ENCODE measurements at regions not wholly inside any gene's neighbourhood (a gene's known extent, or its start where the extent isn't known, plus 50 kb on each side); places are given as distances from the start of the nearest gene placed in this dataset.

DNA sequence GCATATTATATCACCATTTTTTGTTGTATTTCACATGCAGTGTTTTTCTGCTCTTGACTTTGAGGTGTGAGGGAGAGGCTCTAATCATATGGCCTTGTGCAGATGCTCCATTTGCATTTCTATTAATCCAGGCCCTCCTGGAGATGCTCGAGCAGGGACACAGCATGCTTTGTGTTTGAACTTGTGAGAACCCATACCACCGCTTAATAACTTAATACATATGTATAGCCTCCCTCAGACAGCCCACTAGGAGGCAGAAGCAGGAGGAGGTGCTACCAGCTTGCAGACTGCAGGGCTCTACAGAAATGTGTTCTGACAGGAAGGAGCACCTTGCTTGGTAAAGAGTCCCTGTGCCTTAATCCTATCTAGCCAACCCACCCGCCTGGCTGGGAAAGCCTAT lies 155.2 kb downstream of the BARHL2 start:
- no peak for DNase-seq
- intact Hi-C loops (cut with DNase I): no loop called here

DNA sequence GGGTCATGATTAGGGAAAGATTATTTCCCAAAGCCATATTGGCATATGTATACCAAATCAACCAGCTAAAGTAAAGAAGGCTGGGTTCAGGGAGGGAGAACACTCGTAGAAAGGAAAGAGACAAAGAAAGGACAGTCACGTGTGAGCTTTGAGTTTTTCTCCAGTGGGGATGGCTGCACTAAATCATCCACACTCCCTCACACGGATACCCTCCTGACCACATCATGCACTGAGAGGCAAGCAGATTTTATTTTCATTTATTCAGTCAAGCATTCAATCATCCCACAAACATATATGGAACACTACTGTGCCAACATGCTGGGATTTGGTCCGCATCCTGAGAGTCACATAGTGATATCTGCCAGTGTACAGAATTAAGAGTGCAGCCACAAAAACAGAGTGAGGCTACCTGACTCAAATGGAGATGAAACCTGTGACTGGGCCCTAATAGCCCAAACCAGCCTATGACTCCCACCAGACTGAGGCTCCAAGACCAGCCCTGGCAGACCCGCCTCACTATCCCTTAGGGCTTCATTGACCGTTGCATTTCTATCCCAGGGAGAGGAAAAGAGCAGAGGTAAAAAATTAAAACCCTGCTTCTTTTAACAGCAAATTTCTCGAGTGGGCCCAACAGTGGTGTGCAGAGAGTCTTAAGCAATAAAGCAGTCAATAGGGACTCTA lies 155.9 kb downstream of the BARHL2 start:
- no peak for DNase-seq
- intact Hi-C loops (cut with DNase I): no loop called here

DNA sequence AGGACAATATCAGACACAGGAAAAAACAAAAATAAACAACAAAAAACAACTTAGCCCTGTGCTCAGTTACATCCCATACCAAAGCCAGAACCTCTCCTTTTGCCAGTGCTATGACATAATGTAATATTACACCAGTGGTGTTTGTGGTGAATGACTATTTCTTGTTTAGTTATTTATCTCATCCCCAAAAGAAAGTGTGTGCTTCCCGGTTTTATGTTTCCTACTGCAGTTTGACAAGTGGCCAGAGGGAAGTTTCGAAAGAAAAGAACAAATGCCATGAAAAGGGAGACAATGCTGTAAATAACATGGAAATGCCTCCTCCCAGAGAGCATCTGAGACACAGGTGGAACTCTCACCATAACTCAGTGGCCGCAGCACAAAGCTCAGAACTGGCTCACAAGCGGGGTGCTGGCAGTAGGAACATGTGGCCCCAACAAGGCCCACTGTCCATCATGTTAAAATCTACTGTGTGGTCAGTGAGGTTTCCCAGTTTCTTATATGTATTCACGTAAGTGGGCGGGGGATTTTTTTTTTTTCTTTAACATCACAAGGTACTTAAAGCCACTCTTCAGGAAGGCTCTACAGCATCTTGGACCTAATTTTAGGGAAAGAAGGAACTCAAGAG lies 158.2 kb downstream of the BARHL2 start:
- intact Hi-C loops (cut with DNase I): no loop called here
- DNase-seq: no peak

DNA sequence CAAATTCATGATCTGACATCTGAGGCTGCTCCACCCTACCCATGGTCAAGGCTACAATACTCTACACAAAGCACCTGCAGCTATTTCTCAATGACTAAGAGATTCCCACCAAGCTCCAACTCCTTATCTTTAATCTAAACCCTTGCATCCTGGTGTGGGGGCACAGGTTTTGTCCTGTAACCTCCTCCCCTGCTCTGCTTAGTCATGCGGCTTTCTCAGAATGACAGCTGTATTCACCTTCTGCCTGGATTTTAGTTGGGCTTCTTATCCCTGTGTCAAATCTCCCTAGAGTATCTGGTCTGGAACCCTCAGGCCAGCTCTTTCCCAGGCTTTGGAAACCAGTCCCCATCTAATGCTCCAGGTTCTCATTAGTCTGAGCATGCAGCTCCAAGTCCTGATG lies 159.0 kb downstream of the BARHL2 start:
- DNase-seq: no peak

DNA sequence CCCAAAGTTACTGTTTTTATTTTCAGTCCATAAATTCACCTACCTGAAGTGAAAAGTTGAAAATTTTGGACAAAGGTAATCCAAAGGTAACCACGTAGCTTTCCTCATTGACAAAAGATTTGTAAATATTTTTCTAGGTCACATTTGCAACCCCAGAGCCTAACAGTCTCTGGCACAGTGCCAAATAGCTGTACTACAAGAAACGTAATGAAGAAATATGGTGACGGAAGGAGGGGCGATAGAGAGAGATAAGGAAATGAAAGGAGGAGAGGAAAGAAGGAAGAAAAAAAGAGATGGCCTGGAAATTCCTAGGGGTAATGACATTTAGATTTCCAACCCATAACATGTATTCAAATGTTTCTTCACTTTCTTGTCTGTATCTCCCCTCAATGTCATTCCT lies 159.4 kb downstream of the BARHL2 start:
- intact Hi-C loops (cut with DNase I): no loop called here
- no peak for DNase-seq

More for the DNA sequence above, 159.0 kb downstream of the BARHL2 start:
- intact Hi-C loops (cut with DNase I): no loop called here

DNA sequence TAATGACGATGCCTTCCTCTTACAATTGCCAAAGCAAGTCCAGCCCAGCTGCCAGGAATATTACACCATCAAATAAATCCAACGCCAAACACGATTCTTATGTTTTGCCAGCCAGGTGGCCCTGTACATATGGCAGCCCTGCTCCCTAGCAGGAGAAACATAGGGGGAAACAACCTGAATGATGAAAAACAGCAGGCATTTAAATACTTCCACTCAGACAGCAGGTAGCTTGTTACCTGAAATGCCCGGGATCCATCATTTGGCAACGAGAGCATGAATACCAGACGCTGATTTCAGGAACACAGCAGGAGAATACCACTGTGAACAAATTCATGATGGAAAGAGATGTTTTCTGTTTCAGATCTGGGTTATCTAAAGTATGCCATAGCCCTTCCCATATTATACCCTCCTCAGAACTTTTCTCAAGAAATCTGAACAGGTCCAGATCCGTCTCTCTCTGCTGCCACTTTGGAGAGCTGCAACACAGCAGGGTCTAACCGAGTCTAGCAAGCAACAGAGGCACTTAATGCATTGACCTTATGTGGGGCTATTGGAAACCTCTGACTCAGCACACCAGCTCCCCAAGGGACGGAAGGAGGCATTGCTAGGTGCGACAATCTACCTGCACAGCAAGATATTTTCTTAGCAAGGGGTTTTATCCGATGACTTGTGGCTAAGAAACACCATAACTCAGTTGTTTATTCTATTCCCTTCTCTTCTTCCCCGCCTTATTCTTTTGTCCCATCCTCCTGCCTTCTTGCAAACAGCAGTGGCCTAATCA lies 166.3 kb downstream of the BARHL2 start:
- intact Hi-C loops (cut with DNase I): no loop called here
- no peak for DNase-seq

DNA sequence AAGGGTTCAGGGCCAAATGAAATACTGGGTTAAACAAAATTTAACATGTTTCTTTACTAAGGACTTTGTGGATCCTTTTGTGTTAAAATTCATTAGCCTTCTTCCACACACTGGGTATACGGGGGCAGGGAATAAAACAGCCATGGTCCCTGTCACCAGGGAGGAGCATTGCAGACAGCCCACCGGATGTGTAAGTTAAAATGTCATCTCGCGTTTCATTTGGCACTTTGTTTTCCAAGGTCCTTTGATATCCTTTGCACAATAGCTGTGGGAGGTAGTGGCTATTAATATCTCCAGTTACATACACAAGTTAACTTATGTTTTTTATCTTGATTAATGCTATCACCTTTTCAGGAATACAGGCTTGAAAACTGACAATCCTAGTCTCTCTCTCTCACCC lies 172.7 kb downstream of the BARHL2 start:
- DNase-seq: no peak
- intact Hi-C loops (cut with DNase I): no loop called here

DNA sequence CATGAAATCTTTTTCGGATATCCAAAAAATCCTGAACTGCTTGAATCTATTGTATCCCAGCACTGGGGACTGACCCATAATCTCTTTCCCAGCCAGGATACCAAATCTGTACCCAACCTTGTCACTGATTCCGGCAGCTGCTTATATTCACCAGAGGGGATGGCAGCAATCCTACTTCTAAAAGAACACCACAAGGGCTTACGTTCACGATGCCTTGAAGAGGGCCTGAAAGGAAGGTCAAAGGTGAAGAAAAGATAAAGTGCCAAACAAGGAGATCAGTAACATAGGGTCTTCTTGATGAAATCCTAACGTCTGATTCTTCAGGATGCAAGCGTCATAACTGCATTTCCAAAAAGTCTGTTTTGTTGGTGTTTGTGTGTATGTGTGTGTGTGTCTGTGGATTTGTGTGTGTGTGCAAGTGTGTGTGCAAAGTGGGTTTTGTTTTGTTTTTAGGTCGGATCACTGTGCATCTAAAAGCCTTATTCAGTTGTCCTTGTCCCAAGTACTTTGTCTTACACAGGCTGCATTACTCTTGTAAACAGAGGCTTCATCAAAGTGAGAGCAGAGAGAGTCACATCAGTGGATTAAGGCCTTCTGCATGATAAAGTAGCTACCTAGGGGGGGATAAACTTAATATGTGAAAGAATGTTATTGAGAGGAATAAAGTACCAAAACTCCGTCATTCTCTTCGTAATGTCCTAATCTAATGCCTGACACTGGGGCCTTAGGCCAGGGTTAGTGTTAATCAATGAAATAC lies 179.3 kb downstream of the BARHL2 start:
- DNase-seq: no peak
- intact Hi-C loops (cut with DNase I): no loop called here

DNA sequence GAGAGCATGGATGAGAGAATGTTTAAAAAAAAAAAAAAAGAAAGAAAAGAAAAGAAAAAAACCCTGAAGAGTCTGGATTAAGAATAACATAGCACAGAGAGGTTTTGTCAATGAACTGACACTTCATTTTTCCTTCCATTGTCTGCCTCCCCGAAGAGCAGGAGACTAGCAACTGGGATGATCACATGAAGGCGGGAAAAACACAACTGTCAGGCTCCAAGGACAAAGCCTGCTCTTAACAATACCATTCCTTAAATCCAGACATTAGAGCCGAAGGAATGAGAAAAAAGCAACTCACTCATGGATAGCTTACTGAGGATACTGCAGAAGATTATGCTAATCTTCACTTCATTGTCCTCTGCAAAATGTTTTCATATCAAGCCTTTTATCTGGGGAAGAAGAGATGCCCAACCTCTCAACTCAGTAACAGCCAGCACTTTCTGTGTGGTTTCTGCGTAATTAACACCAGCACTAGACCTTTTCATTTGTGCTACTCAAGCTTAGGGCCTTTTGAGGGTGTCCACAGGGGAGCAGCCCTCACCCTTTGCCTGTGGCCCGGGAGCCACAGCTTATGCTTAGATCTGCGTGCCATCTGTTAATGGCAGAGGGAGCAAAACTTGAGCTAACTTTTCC lies 182.3 kb downstream of the BARHL2 start:
- intact Hi-C loops (cut with DNase I): no loop called here
- DNase-seq: no peak

DNA sequence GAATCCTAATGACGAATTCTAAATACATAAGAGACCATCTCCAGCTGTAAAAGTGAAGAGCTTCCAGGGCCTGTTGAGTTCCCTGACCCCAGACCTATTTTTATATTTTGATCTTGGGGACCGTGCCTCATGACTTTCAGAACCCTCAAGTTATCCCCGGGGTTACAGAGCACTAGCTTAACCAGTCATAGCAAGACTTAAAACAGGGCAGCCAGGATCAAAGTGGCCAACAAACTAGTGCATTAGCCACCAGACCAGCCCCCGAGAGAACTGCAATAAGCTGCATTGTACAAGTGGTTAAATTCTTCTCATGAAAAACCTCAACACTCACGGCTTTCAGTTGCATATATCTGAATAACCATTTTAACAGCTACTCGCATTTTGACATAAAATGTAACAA lies 183.0 kb downstream of the BARHL2 start:
- no peak for DNase-seq
- intact Hi-C loops (cut with DNase I): no loop called here

DNA sequence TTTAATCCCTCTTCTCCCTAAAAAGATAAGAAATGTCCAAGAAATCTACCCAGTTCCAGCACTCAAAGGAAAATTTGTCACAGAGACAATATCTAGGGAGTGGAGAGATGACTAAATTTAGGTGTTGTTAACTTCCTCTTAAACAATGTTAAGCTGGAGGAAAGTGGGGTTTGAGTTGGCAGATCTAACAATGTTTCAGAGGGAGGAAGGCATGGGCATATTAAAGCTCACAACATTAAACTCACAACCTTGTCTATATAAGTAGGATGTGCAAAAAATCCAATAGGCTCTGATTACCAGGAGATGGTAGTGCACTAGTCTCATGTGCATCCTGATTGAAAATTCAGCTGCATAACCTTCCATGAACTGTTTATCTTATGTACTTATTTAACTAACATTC lies 190.1 kb downstream of the BARHL2 start:
- intact Hi-C loops (cut with DNase I): no loop called here
- DNase-seq: no peak

DNA sequence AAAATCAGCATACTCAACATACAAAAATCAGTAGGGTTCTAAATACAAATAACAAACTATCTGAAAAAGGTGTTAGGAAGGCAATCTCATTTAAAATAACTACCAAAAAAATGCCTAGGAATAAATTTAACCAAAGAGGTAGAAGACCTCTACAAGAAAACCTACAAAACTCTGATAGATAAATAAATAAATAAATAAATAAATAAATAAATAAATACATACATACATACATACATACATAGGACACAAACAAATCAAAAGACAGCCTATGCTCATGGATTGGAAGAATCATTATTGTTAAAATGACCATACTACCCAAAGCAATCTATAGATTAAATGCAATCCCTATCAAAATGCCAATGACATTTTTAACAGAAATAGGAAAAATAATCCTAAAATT lies 194.7 kb downstream of the BARHL2 start:
- intact Hi-C loops (cut with DNase I): no loop called here
- DNase-seq: no peak

DNA sequence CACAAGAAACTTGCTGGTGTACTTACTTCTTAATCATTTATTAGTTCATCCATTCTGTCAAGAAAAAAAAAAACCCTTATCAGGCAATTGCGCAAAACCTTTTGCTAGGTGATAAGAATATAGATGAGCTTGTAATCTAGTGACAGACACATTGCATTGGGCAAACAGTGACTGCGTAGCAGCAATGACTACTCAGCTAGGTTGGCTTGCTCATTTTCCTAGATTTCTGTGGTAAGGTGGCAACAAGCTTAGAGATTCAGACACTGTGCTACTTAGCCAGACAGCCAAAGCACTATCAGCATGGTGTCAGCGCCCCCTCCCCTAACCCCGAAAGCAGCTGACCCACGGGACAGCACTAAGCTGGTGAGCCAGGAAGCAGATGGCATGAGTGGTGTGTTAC lies 203.1 kb downstream of the BARHL2 start:
- intact Hi-C loops (cut with DNase I): no loop called here
- DNase-seq: no peak

DNA sequence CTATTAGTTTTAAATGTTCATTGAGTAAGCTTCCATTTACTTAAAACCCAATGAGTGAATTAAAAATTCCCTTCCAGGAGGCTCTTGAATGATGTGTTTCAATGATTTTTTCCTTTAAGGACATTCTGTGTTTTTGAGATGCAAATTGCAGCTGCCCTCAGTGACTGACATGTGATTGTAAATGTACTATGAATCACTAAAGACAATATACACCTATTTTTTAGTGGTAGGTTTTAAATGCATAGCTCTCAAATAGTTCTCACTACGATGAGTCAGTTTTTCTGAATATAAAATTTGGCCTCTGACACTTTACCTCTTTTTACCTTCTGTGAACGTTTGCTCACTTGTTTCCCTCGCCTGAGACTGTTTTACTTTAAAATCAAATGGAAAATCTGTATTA lies 204.7 kb downstream of the BARHL2 start:
- DNase-seq: no peak
- intact Hi-C loops (cut with DNase I): no loop called here

DNA sequence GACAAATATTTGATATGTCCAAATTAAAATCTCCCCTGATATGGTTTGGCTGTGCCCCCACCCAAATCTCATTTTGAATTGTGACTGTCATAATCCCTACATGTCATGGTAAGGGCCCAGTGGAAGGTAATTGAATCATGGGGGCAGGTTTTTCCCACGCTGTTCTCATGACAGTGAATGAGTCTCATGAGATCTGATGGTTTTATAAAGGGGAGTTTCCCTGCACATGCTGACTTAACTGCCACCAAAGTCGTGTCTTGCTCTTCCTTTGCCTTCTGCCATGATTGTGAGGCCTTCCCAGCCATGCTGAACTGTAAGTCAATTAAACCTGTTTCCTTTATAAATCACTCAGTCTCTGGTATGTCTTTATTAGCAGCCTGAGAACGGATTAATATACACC lies 207.0 kb downstream of the BARHL2 start:
- intact Hi-C loops (cut with DNase I): no loop called here
- no peak for DNase-seq

DNA sequence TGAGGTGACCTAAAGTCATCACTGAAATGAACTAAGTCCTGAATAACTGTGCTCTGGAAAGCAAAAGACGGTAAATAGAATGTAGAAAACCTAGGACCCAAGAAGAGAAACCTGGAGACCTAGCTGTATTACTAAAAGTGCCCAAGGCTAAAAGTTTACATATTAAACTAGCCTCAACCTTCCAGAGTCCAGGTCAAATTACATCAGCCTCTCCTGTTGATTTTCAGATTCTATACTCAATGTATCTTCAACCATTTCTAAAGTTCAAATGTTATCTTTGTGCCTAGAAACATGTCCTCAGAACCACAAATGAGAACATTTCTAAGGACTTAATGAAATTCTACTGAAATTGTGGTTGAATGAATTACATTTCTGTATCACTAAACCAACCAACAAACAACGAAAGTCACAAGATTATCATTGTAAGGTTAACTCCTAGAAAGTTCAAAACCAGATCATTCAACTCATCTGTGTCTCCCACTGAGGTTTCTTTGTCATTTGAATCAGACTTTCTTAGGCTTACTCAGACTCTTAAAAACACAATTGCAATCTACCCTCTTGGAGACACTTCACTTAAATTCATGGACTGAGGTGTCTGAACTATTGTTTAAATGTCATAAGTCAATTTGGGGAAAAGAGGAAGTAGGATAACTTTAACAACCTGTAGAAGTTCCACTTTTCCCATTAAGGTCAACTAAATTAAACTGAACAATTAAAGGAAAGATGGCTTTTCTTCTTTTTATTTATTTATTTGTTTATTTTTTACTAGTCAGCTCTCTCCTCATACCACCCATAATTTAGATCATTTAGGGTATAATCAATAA lies 207.7 kb downstream of the BARHL2 start:
- no peak for DNase-seq
- intact Hi-C loops (cut with DNase I): no loop called here

DNA sequence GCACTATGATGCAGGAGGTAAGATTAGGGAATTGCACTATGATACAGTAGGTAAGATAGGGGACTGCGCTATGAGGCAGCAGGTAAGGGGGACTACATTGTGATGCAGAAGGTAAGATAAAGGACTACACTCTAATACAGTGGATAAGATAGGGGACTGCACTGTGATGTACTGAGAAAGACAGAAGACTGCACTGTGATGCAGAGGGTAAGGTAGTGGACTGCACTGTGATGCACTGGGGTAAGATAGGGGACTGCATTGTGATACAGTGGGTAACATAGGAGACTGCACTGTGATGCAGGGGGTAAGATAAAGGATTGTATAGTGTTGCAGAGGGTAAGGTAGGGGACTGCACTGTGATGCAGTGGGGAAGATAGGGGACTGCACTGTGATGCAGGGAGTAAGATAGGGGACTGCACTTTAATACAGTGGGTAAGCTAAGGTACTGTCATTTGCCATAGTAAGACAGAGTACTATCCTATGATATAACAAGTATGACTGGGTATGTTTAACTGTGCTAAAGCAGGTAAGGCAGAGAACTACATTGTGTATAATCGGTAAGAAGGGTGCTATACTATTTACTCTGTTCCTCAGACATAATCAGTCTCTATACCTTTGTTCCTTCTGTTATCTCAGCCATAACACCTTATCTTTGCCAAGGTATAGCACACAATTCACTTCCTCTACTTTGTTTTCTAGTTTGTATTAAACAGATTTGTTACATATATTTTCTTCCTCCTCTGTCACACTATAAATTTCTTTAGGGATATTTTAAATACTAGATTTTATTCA lies 208.5 kb downstream of the BARHL2 start:
- no peak for DNase-seq
- intact Hi-C loops (cut with DNase I): no loop called here

DNA sequence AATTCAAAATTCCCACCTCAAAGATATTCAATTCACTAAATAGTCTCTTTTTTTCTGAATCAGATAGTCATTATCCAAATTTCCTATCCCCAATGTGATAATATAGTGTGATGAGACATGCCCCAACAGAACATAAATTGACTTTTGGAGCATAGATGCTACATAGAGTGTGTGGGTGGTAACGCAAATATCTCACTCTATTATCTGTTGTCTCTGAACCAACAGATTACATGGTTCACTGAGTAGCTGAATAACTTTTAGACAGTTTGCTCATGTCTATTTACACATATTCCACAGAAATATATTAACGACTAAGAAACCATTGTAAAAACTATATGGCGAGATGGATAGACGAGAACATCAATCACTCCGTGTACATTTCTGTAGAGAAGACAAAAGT lies 209.9 kb downstream of the BARHL2 start:
- intact Hi-C loops (cut with DNase I): no loop called here
- no peak for DNase-seq

Data from head of caudate nucleus (tissue), 42 donors.